NCI-H510A treated with DMSO at 0.1 percent for 48 hours (cell line): ENCODE measurements at regions not wholly inside any gene's neighbourhood (a gene's known extent, or its start where the extent isn't known, plus 50 kb on each side); places are given as distances from the start of the nearest gene placed in this dataset.

Source experiments
- DNase-seq: peaks from one replicate; lab custom pipeline; 2025; lab: John Stamatoyannopoulos, UW

DNA sequence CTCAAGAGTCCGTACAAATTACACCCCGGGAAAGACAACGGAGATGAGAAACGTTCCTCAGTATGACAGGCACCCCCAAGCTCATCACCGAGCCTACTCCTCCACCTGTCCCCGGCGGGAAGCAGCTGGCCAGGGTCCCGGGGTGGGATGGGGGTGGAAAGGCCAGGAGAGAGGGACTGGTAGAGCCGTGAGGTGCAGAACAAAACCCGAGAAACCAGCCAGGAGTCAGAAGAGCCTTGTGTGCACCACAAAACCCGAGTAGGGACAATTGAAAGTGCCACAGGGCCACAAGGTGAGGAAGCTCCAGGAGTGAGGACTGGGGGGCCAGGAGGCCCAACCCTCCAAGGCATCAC is 75.5 kb upstream of the SALL3 start:
- DNase-seq, result no peak

DNA sequence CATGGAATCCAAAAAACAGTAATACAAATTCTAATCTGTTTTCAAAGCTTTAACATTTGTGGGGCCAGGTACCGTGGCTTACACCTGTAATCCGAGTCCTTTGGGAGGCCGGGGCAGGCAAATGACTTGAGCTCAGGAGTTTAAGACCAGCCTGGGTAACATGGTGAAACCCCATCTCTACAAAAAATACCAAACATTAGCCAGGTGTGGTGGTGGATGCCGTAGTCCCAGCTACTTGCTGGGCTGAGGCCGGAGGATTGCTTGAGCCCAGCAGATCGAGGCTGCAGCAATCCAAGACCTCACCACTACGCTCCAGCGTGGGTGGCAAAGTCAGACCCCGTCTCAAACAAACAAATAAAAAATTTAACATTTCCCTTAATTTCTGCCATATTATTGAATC is 74.3 kb upstream of the SALL3 start:
- no peak for DNase-seq

DNA sequence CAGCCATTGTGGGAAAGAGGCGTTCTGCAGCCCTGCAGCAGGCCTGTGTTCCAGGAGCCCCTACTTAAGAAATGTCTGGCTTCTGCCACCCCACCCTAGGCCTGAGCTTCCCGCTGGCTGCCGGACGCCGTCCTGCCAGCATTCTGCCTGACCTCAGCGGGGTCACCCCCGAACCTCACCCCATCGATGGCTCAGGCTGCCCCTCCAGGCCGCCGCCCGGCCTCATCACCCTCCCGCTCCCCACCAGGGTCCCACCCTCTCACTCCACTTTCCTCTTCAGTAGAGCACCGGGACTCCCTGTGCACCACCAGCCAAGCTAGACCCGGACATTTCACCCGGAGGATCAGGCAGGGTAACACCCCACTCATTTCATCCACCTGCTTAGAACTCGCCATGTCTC is 73.6 kb upstream of the SALL3 start:
- DNase-seq, result no peak

DNA sequence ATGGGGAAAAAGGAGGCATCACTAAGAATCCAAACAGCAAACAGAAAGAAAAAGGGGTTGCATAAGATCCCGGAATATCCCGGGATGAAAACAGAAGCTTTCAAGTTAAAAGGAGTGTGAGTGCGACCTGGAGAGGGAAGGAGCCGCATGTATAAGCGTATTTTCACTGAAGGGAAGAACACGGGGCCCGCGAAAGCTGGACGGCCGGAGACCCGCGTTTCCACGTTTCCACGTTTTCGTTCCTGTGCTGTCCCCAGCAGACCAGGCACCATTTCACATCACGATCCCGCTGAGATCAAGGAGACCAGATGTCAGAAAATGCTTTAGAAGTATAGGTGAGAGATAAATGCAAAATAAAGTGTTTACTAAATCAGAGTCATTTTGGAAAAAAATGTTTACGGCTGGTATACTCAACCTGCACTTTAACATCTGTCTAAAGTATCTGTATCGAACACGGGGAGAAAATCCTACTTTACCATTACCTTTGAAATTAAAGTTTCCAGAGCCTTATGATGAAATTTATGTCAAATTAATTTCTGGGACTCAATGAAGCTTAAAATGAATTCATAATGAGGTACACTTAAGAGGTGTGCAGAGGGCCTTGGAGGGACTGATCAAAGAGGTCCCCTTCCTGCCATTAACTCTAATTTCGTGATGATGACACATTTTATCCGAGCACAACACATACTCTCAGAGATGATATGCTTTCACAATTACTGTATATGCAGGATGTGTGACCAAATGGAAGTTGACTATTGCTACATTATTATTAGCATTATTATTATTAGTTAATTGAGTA is 71.0 kb upstream of the SALL3 start:
- no peak for DNase-seq

DNA sequence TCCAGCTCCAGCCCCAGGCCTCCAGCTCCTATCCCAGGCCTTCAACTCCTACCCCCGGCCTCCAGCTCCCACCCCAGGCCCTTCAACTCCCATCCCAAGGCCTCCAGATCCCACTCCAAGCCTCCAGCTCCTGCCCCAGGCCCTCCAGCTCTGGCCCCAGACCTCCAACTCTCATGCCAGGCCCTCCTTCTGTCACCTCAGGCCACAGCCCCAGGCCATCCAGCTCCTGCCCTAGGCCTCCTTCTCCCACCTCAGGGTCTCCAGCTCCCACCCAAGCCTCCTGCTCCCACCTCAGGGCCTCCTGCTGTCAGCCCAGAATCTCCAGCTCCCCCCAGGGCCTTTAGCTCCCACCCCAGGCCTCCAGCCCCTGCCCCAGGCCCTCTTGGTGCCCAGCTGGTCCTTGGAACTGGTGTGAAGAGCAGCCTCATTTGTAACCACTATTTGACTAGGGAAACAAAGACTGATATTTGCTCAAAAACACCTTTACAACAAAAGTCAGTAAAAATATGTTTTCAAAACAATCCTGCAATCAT is 67.8 kb upstream of the SALL3 start:
- DNase-seq, result no peak

DNA sequence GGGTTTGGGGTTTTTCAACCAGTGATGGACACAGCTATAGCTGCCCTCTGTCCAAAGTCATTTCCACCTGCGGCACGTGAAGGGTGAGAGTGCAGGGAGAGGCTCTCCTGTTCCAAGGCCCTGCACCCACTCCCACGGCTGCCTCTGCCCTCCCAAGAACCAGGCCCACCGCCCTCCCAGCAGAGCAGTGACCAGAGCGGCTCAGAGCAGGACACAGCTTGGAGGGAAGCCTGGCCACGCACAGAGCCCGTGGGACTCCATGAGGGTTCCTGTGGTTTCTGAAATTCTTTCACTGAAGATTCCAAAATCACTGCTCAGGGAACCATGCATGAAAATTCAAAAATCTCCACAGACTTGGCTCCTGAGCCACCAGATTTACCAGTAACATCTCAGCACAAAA is 67.3 kb upstream of the SALL3 start:
- no peak for DNase-seq

DNA sequence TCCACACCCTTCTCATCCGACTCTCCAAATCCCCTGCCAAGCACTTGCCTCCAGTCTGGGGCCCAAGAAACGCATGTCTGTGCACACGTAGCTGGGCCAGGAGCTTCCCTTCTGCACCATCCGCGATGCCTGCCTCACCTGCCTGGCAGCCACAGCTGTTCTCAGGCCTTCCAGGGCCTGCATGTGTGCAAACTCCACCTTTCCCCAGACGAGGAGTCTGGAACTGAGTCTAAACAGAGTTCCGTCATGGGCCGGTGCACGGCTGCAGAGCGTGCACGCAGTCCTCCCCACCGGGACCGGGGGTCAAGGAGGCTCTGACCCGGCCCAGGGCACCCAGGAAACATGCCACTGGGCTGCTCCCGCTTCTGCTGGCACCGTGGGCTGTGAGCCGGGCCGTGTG is 66.8 kb upstream of the SALL3 start:
- no peak for DNase-seq

DNA sequence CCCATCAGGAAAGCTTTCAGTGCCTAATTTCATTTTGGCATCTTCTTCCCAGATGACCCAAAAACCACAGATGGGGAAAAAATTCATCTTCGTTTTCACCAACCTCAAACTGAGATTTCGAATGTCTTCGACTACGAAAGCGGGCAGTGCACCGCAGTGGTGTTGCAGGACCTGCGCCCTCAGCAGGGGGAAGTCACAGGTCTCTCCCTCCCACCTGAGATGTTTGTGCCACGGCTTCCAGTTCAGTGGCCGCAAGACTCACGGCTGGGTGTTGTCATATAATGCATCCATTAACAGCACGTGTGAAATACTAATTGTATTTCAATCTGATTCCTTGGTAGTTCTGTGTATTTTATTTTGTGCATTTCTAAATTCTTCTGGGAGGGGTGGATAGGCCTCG is 66.2 kb upstream of the SALL3 start:
- DNase-seq, result no peak

DNA sequence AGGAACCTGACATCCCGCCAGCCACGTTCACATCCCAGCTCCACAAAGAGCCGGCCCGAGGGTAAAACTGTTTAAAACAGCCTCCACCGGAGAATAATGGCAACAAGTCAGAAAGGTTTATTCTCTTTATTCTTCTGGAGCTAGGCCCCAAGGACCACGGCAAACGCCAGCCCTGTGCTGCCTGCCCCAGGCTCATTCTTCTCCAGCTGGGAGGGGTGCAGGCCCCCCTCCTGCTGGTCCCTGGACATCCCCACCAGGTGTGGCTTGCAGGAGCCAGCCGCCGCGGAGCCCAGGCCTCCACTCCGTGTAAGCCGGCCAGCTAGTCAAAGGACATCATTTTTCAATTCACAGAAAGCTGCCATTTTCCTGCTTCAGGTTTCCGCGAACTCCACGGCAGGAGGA is 65.8 kb upstream of the SALL3 start:
- no peak for DNase-seq

DNA sequence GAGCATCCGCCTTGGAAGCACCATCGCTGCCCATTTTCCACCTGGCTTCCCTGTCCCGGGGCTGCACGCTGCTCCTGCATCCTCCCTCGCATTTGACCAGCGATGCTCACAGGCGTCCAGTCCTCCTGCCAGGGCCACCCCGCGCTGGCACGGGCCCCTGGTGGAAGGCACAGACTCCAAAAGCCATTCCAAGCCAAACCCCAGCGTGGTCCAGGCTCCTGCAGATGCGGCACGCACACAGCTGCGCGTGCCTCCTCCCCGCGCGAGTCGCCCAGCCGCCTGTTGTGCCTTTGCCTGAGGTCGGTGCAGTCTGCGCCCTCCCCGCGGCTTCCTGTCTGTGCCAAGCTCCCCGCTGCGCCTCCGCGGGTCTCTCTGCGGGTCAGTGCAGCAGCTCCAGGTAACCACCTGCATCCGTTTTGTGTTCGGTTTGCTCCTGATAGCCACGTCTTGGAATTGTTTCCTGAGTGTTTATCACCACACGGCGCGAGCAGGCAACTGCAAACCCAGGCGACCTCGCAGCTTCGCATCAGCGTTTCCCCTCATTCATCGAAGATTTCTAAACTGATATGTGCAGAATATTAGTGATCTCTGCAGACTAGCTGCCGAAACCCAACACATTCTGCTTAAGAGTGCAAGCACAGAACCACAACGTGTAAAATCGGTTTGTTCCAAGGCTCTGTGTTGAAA is 65.2 kb upstream of the SALL3 start:
- no peak for DNase-seq

DNA sequence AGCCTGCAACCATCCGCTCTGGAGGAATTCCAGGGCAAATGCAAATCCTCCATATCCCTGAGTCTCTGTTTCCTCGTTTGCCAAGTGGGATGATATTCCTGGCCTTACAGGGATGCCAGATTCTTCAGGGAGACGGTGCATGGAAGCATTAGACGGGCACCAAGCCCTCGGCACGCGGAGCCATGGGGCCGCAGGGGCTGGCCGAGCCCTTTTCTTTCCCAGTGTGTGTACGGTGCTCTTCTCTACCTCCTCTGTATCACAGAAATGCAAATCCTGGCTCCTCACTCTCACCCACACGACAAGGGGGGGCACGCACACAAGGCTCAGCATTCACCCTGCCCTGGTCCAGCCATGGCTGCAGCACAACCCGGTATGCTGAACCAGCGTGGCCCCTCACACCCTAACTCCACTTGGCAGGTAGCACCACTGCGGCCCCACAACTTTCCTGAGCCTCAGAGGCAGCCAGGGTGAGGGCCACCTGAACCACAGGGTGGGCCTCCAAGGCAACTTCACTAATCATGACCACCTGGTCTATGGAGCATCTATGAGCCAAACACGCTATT is 64.1 kb upstream of the SALL3 start:
- no peak for DNase-seq

DNA sequence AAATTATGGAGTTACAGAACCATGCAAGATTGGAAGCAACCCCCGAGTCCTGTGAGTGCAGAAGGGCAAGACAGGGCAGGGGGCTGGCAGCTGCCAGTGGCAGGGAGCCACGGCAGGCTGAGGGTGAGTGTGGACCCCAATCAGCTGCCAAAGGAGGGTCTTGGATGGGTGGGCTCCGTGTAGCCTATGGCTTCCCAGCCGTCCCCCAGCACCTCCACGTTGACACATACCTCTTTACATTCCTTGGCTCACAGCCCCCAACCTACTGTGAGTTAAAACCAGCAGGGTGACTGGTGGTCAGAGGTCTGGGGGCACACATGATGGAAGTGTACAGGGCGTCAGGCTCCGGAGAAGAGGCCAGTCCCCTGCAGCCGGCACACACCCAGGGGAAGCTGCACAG is 60.9 kb upstream of the SALL3 start:
- no peak for DNase-seq

DNA sequence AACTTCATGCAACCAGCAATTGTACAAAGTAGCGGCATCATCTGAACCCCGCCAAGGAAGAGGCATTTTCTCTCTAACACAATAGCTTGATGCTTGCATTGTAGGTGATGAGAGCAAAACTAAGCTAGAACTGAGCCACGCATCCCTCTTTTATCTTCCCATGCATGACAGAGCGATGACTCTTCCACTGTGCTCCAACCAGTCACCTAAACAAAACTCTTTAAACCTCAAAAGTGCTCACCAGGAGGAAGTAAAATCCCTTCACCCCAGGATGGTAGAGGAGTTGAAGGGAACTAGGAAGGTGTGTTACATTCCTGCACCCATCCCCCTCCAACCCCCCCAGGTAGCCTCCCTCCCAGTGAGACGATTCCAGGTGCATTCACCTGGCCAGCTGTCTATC is 59.7 kb upstream of the SALL3 start:
- DNase-seq, result no peak

DNA sequence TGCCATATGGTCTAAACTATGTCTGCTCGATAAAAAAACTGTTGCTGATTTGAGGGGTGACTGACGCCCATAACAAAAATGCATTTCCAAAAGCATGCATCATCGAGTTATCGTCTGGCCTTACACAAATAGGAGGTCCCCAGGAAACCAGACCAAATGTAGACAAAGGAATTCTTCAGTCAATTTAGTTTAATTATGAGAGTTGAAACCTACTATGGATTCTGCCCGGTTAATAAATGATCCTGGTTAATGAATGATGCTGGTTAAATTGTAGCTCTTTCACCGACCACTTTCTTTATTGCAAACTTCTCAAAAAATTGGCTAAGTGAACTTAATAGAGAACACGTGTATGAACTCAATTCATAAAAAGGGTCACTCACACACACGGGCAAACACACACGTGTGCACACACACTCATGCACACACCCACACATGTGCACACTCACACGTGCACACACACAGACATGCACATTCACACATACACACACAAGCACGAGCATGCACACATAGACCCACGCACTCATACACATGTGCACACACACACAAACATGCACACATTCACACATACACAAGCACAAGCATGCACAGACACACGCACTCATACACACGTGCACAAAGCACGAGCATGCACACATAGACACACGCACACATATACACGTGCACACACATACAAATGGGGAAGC is 59.0 kb upstream of the SALL3 start:
- no peak for DNase-seq

DNA sequence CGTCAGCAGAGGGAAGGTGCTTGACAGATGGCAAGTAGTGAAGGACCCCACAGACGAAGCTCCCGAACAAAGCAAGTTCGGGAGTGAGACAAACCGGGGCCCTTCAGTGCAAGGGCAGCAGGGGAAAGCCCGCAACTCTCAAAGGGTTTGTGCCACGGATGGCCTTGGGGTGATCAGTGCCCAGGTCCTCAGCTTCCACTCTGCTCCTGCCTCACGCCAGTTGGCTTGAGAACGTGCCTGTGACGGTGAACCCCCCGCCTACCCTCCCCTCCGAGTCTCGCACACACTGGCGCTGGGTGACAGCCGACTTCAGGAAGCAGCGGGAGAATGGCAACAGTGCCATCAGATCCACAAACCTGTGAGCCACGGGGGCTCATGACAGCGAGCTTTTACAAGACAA is 56.8 kb upstream of the SALL3 start:
- DNase-seq, result no peak

DNA sequence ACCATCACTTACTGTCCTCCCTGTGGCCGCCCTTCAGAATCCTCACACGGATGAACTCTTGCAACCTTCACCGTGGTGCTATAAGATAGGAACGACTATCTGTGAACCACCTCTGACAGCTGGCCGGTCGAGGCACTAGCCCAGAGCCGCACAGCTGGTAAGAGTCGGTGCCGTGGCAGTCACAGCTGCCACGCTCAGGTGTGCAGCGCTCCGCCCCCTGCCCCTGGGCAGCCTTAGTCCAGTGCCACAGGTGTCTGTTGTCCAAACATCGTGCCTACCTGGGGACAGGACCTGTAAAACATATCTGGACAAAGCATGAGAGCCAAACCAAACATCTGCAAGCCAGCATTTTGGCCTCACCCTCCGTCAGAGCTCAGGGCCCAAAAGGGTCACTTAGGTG is 55.3 kb upstream of the SALL3 start:
- no peak for DNase-seq

DNA sequence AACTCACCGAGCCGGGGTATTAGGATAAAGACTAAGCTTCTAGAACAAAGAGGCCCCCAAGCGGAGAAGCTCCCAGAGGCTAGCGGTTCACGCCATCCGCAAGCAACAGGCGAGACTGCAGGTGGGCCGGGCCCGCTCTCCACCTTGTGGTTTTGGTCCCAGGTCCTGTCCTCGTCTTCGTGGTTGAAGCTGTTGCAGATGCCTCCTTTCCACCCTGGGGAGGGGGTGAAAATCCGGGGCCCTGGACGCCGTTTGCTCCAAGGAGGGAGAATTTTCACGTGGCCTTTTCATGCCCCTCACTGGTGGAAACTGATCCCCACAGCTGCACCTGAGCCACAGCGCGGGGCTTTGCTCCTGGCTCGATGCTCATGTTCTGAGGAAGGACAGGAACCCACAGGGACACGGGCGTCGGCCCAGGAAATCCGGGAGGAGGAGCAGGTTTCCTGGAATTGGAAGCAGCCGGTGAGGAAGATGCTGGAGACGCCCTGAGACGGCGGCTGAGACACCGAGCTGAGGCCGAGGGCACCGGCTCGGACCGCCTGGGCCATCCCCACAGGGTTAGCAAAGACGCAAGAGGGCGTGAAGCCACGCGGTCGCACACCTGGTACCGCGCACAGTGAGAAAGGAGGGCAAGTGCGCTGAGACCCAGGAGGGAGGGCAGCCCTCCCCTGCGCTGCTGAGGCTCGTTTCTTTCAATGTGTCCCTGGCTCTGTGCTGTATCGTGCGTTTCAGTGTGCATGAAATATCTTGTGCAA is 54.7 kb upstream of the SALL3 start:
- DNase-seq, result no peak

DNA sequence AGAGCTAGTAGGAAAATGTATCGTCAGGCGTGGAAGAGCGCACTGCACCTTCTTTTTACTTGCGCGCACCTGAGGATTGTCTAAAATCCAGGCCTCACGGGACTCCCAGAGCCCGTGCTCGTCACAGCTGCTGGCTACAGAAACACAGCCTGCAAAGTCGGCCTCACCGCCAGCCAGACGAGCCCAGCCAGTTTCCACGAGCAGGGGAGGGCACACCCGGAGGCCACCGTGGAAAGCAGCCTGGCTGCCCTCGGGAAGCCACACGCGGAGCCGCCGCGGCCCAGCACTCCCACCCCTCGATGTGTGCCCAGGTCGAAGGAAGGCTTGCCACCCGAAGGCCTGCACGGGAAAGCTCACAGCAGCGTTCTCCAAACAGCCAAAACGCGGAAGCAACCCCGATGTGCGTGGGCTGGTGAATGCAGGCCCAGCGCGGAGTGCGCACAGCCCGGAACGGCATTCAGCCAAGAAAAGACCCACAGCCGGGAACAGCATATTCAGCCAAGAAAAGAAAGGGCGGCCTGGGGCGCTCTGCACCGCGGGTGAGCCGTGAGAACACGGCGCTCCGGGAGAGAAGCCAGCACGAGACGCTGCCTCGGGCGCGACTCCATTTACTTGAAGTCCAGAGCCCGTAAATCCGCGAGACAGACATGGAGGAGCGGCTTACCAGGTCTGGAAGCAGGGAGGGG is 53.9 kb upstream of the SALL3 start:
- DNase-seq, result no peak

DNA sequence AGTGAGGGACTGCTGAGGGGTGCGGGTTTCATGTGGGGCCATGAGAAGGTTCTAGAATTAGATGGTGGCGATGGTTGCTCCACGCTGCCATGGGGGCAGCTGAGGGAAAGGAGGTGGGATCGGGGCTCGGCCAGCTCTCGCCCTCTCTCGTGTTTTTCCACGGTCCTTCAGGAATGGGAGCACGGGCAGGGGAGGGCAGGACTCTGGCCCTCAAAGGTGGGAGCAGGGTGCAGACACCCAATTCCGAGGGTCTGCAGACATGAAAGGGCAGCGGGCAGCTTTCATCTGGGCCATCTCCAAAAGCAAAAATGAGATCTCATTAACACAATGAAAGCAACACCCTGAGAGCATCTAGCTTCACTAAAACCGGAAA is 53.4 kb upstream of the SALL3 start:
- no peak for DNase-seq

DNA sequence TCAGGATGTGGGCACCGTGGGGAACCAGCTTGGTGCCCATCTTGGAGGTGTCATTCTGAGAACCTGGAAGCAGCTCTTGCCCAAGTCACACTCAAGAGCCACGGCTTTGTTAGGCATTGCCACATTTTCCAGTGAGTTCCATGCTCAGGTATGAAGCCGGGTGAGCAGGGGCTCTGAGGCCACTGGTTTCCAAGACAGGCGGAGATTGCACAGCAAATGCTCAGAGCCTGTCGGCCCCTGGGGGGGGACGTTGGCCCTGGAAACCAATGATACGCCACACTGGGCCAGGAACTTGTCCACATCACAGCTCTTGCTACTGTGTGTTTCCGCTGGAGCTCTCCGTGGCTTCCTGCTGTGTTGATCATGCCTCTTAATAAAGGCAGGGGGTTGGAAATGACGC is 52.5 kb upstream of the SALL3 start:
- no peak for DNase-seq

DNA sequence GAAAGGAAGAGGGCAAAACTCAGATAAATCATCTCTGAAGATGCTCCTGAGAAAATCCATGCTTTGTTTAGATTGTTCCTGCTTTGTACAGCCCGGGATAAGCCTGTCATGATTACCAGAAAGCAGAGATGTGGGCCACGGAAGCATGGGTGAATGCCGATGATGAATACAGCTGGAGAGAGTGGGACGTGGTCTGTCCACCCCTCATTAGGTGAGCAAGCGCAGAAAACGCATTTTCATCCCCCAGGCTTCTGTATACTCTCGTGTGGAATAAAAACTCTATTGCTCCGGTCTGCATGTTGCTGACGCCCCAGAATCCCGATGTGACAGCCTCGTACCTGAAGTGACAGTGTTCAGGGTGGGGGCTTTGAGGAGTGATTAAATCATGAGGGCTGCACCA is 52.0 kb upstream of the SALL3 start:
- DNase-seq, result no peak

DNA sequence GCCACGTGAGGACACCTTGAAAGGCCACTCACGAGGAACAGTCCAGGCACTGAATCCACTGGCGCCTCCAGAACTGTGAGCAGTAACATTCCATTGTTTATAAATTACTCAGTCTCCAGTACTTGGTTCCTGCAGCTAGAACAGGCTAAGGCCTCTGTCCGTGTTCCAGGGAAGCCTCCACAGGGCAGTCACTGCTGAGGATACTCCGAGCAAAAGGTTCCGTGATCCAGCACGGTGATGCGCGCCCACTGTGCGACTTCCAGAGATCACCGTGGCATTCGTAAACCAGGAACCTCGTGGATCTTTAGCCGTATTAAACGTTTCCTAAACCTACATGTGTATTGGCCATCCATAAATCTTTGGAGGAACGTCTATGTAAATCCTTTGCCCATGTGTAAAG is 51.5 kb upstream of the SALL3 start:
- no peak for DNase-seq
